SIG-M5 (cell line): ENCODE measurements at regions not wholly inside any gene's neighbourhood (a gene's known extent, or its start where the extent isn't known, plus 50 kb on each side); places are given as distances from the start of the nearest gene placed in this dataset.
"Not testable (repeated sequence)": the region's sequence is repeated elsewhere in the genome, so short reads cannot be mapped to it uniquely, and the experiment has no call there.

Source experiments
- DNase-seq: peaks from one replicate; lab custom pipeline; 2025; lab: John Stamatoyannopoulos, UW

GRCh38 chr10:21364196-21365114, 161.0 kb downstream of the SKIDA1 start:
- no peak for DNase-seq

GRCh38 chr10:21363731-21364104, 161.8 kb downstream of the SKIDA1 start:
- DNase-seq, result no peak

GRCh38 chr10:21363092-21363730, 162.3 kb downstream of the SKIDA1 start:
- no peak for DNase-seq

- DNase-seq, result no peak
These were observed 166.3 kb downstream of the SKIDA1 start for GRCh38 chr10:21359202-21359601.

GRCh38 chr10:21355591-21356011, 169.9 kb downstream of the SKIDA1 start:
- no peak for DNase-seq

DNA sequence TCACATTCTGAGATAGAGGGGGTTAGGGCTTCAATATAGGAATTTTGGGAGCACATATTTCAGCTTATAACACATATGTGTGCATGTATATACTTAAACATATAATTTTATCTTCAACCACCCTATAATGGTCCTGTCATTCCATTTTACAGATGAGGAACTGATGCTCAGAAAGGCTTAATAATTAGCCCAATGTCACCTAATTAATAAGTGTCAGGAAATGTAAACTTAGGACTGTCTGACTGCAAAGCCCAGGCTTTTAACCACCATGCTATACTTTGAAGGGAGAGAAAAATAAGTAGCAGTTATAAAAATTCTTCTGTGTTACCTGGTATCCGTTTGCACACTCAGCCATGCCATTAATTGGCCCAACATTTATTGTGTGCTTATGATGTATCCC, 172.6 kb downstream of the SKIDA1 start:
- no peak for DNase-seq

DNA sequence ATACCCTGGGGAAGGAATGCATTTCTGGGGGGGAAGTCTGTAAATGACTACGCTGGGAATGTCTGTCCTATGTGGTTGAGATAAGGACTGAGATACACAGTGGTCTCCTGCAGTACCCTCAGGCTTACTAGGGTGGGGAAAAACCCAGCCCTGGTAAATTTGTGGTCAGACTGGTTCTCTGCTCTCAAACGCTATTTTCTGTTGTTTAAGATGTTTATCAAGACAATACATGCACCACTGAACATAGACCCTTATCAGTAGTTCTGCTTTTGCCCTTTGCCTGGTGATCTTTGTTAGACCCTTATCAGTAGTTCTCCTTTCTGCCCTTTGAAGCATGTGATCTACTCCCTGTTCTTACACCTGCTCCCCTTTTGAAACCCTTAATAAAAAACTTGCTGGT, 173.9 kb downstream of the SKIDA1 start:
- DNase-seq, result not testable (repeated sequence)

- no peak for DNase-seq
These were observed 175.6 kb downstream of the SKIDA1 start for GRCh38 chr10:21349912-21350286.

- no peak for DNase-seq
These were observed 177.7 kb downstream of the SKIDA1 start for GRCh38 chr10:21347785-21348170.

GRCh38 chr10:21347043-21347784, 178.3 kb downstream of the SKIDA1 start:
- no peak for DNase-seq

DNA sequence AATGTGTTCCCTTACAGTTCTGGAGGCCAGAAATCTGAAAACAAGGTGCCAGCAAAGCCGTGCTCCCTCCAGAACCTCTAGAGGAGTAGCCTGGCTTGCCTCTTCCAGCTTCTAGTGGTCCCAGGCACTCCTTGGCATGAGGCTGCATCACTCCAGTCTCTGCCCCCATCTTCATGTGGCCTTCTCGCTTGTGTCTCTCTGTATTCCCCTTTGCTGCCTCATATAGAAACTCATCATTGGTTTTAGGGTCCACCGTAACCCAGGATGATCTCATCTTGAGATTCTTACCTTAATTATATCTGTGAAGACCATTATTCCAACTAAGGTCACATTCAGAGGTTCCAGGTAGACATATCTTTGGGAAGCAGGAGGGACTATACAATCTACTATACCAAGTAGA, 182.4 kb downstream of the SKIDA1 start:
- no peak for DNase-seq

DNA sequence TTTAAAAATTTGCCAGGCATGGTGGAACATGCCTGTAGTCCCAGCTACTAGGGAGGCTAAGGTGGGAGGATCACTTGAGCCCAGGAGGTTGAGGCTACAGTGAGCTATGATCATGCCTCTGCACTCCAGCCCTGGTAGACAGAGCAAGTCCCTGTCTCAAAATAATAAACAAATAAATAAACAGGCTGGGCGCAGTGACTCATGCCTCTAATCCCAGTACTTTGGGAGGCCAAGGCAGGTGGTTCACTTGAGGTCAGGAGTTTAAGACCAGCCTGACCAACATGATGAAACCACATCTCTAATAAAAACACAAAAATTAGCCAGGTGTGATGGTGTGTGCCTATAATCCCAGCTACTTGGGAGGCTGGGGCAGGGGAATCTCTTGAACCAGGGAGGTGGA, 183.0 kb downstream of the SKIDA1 start:
- not testable (repeated sequence) for DNase-seq

DNA sequence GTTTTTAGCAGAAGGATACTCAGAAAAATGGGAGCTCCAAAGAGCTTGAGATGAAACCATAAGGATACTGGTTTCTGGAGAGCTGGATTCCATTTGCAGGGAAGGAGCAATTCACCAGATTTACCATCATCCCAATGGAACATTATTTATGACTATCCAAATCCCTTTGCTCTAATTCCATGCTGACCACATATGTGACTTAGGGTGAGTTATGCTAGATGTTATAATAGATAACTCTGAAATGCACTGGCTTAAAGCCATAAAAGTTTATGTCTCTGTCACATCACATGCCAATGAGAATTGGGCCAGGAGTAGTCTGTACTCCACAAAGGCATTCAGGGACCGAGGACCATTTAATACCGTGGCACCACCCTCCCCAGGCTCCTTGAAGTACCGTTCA, 185.2 kb downstream of the SKIDA1 start:
- DNase-seq, result no peak

DNA sequence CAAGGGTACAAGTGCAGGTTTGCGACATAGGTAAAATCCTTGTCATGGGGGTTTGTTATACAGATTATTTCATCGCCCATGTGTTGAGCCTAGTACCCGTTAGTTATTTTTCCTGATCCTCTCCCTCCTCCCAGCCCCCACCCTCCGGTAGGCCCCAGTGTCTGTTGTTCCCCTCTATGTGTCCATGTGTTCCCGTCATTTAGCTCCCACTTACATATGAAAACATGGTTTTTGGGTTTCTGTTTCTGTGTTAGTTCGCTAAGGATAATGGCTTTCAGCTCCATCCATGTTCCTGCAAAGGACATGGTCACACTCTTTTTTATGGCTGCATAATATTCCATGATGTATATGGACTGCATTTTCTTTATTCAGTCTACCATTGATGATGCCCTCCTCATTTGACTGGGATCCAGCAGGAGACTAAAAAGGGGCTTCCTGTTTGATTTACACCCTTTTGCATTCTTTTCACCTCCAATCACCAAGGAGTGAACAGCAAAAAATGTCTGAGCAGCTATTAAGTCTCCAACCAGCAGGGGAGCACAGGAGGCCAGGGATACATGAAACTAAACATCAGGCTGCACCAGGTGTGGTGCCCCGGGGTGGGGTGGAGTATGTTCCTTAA, 188.2 kb downstream of the SKIDA1 start:
- DNase-seq, result no peak

GRCh38 chr10:21336476-21337170, 188.9 kb downstream of the SKIDA1 start:
- DNase-seq, result no peak

DNA sequence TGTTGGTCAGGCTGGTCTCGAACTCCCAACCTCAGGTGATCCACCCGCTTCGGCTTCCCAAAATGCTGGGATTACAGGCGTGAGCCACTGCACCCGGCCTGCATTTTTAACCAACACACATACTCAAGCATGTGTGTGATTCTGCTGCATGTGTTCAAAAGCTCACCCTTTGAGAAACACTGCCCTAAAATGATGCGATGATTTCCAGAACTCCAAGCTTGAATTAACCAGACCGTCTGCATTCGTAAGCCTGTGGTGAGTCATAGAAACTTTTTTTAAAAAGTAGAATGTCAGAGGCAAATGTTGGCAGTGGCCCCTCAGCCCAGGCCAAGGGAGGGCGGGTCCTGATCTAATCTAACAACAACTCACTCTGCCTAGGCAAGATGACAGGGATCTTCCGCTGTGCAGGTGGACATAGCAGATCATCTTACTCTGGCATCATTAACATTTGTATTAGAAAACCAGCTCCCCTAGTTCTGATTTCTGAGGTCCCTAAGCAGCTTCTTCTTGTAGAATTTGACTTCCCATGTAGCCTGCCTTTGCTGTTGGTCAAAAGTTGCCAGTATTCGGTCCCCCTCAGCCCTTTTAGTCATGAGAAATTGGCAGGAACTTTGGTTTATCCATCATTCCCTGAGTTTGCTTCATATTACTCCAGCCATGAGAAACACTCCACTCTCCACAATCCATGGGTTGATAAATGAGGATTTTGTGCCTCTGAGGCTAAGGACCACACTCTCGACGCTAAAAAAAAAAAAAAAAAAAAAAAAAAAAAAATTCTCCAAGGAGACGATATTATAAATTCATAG, 190.4 kb downstream of the SKIDA1 start:
- DNase-seq, result no peak

DNA sequence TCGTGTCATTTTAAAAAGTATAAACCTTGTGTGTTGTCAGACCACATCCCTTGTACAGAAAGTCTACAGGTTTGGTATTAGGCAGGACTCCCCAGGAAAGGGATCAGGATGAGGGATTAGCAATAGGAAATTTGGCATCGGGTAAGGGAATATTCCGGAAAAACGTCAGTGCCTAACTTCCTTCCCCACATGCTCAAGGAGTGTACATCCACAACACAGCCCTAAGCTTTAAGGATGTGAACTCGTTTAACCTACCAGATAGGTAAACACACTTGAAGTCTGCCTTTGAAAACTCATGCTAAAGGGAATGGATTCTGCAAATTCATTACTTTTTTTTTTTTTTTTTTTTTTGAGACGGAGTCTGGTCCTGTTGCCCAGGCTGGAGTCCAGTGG, 194.9 kb downstream of the SKIDA1 start:
- no peak for DNase-seq

GRCh38 chr10:21329995-21330627, 195.4 kb downstream of the SKIDA1 start:
- DNase-seq, result no peak

DNA sequence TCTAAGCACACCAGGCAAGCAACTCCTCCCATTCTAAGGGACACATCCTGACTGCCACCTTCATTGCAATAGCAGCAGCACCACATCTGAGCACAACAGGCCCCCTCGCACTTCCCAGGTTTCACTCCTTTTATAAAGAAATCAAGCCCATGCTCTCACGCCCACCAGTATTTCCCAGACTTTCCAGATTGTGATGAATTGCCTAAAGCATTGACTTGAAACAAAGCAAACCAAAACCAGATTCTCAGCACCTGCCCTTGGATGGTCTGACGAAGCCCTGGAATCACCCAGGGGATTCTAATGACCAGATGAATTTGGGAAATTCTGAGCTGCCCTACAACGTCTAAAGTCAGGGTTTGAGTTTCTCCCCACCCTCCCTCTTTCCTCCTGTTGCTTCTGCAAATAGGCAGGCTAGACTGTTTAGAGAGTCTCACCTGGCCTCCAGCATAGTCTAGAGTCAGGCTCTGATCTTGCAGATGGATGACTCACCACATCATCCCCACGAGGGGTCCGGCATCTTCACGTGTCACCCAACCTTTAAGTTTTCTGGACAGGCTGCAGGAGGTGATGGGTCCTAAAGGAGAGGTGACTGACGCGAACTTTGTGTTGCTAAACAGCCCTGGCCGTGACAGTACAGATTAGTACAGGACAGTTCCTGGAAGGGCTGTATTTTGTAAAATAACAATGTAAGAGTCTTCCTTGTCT, 198.0 kb downstream of the SKIDA1 start:
- DNase-seq, result no peak
